LHCN-M2 (cell line): ENCODE measurements at regions not wholly inside any gene's neighbourhood (a gene's known extent, or its start where the extent isn't known, plus 50 kb on each side); places are given as distances from the start of the nearest gene placed in this dataset.

ENCODE experiments used
- DNase-seq: peaks from one replicate; pipeline ENCODE4 v3.0.0-alpha.2; 2012; ENCODE audit warnings: low read depth

- DNase-seq, result no peak
These were observed 119.1 kb downstream of the NDUFA10 start for GRCh38 chr2:239905884-239906654.

- DNase-seq, result no peak
These were observed 119.8 kb downstream of the NDUFA10 start for GRCh38 chr2:239905306-239905705.

- DNase-seq, result no peak
These were observed 120.6 kb downstream of the NDUFA10 start for GRCh38 chr2:239904496-239904895.

- DNase-seq, result no peak
These were observed 121.3 kb downstream of the NDUFA10 start for GRCh38 chr2:239903803-239904202.

- no peak for DNase-seq
These were observed 121.9 kb downstream of the NDUFA10 start for GRCh38 chr2:239903210-239903609.

- DNase-seq, result no peak
These were observed 122.4 kb downstream of the NDUFA10 start for GRCh38 chr2:239902749-239903201.

- no peak for DNase-seq
These were observed 126.7 kb downstream of the NDUFA10 start for GRCh38 chr2:239898292-239898925.

GRCh38 chr2:239897596-239898235 lies 127.4 kb downstream of the NDUFA10 start:
- DNase-seq, result no peak

- no peak for DNase-seq
These were observed 129.1 kb downstream of the NDUFA10 start for GRCh38 chr2:239896075-239896474.

GRCh38 chr2:239895669-239896068 lies 129.5 kb downstream of the NDUFA10 start:
- no peak for DNase-seq

- DNase-seq, result no peak
These were observed 130.0 kb downstream of the NDUFA10 start for GRCh38 chr2:239895116-239895515.

GRCh38 chr2:239894276-239894675 lies 130.9 kb downstream of the NDUFA10 start:
- DNase-seq, result no peak

GRCh38 chr2:239893236-239893515 lies 132.0 kb downstream of the NDUFA10 start:
- no peak for DNase-seq

- no peak for DNase-seq
These were observed 132.5 kb downstream of the NDUFA10 start for GRCh38 chr2:239892441-239893235.

- no peak for DNase-seq
These were observed 133.4 kb downstream of the NDUFA10 start for GRCh38 chr2:239891698-239892097.

- DNase-seq, result no peak
These were observed 134.9 kb downstream of the NDUFA10 start for GRCh38 chr2:239890206-239890746.

- no peak for DNase-seq
These were observed 135.5 kb downstream of the NDUFA10 start for GRCh38 chr2:239889641-239890121.

GRCh38 chr2:239887604-239888003 lies 137.5 kb downstream of the NDUFA10 start:
- DNase-seq, result no peak

GRCh38 chr2:239886781-239887180 lies 138.4 kb downstream of the NDUFA10 start:
- DNase-seq, result no peak

- no peak for DNase-seq
These were observed 140.3 kb downstream of the NDUFA10 start for GRCh38 chr2:239884875-239885274.

- DNase-seq, result no peak
These were observed 141.1 kb downstream of the NDUFA10 start for GRCh38 chr2:239884051-239884405.
